GM23248 (cell line): ENCODE measurements at regions not wholly inside any gene's neighbourhood (a gene's known extent, or its start where the extent isn't known, plus 50 kb on each side); places are given as distances from the start of the nearest gene placed in this dataset.

Source experiments
- EZH2 ChIP-seq: fragments of 200-600 bp; sonication (generic); IDR thresholded peaks from 2 replicates; pipeline ENCODE4 v1.6.1; 2018; ENCODE audit warnings: antibody characterized with exemption, mild to moderate bottlenecking; ENCODE audit not compliant: insufficient read depth, poor library complexity, severe bottlenecking
- EZH2phosphoT487 ChIP-seq: fragments of 200-600 bp; sonication (generic); IDR thresholded peaks from 2 replicates; pipeline ENCODE4 v1.6.1; 2018; ENCODE audit warnings: antibody characterized with exemption, moderate library complexity, mild to moderate bottlenecking, low read depth; ENCODE audit not compliant: insufficient read depth

- no peak for TF ChIP-seq EZH2
- TF ChIP-seq EZH2phosphoT487 = no peak
Measured at GRCh38 chr13:87982400-87982799, 311.2 kb downstream of the SLITRK5 start.
